Lung (tissue), 11 donors: ENCODE measurements at regions not wholly inside any gene's neighbourhood (a gene's known extent, or its start where the extent isn't known, plus 50 kb on each side); places are given as distances from the start of the nearest gene placed in this dataset.

Experiments used
- ATAC-seq: fragments of 200-7000 bp; cut with Tn5 transposase; one replicate; pipeline ENCODE4 v1.9.1; 2020; ENCODE audit warnings: moderate number of reproducible peaks; ENCODE audit not compliant: insufficient read depth, low FRiP score
- DNase-seq, 3 donors: peaks; one replicate each; pipeline ENCODE4 v3.0.0-alpha.2; 2013 to 2017
- H3K27ac ChIP-seq, 2 donors: one replicate each; pipeline ENCODE4 v1.5.1; 2013; ENCODE audit warnings: mild to moderate bottlenecking in 2 of 2, moderate library complexity in 2 of 2, control low read depth in 1 of 2, inconsistent platforms in 1 of 2, low read depth in 1 of 2, low read length in 1 of 2
- H3K27me3 ChIP-seq, 3 donors: one replicate each; pipeline ENCODE4 v1.5.1; 2013; ENCODE audit warnings: low read length in 2 of 3; ENCODE audit not compliant: control insufficient read depth in 3 of 3, insufficient read depth in 3 of 3
- H3K36me3 ChIP-seq, 4 donors: one replicate each; pipeline ENCODE4 v1.5.1; 2013; ENCODE audit warnings: low read length in 4 of 4, mild to moderate bottlenecking in 1 of 4, moderate library complexity in 1 of 4; ENCODE audit not compliant: control insufficient read depth in 4 of 4, insufficient read depth in 4 of 4
- H3K4me1 ChIP-seq, 5 donors: one replicate each; pipeline ENCODE4 v1.5.1; 2013; ENCODE audit warnings: low read length in 5 of 5, mild to moderate bottlenecking in 2 of 5, moderate library complexity in 1 of 5; ENCODE audit not compliant: control insufficient read depth in 5 of 5, insufficient read depth in 5 of 5
- H3K4me3 ChIP-seq: one replicate; pipeline ENCODE4 v1.5.1; 2013; ENCODE audit warnings: mild to moderate bottlenecking, control low read depth, moderate library complexity
- H3K9ac ChIP-seq, 2 donors: one replicate each; pipeline ENCODE4 v1.5.1; 2013; ENCODE audit warnings: low read length in 2 of 2, control low read depth in 1 of 2; ENCODE audit not compliant: insufficient read depth in 1 of 2
- H3K9me3 ChIP-seq, 4 donors: one replicate each; pipeline ENCODE4 v1.5.1; 2013; ENCODE audit warnings: low read length in 3 of 4, mild to moderate bottlenecking in 1 of 4, moderate library complexity in 1 of 4; ENCODE audit not compliant: control insufficient read depth in 4 of 4, insufficient read depth in 3 of 4
- WGBS, 2 donors: extraction: QIAGEN DNeasy Blood & Tissue Kit; methylation state at CpG; one replicate each; pipeline ENCODE4 v1.1.7; 2013; 5-methylcytosine and 5-hydroxymethylcytosine counted together
- TF ChIP-seq, protein P1 (sequence below): IDR thresholded peaks from 2 replicates; pipeline ENCODE4 v1.5.1; 2012; ENCODE audit warnings: mild to moderate bottlenecking; ENCODE audit errors: control extremely low read depth, extremely low read depth
- donor health status: control.
- donor health status: control.
- donor health status: Bipolar disorder and iron deficiency.
- donor health status: healthy.
- donor health status: DM: yes; HTN: yes; CAD: no.

- TF ChIP-seq, protein P1, sequence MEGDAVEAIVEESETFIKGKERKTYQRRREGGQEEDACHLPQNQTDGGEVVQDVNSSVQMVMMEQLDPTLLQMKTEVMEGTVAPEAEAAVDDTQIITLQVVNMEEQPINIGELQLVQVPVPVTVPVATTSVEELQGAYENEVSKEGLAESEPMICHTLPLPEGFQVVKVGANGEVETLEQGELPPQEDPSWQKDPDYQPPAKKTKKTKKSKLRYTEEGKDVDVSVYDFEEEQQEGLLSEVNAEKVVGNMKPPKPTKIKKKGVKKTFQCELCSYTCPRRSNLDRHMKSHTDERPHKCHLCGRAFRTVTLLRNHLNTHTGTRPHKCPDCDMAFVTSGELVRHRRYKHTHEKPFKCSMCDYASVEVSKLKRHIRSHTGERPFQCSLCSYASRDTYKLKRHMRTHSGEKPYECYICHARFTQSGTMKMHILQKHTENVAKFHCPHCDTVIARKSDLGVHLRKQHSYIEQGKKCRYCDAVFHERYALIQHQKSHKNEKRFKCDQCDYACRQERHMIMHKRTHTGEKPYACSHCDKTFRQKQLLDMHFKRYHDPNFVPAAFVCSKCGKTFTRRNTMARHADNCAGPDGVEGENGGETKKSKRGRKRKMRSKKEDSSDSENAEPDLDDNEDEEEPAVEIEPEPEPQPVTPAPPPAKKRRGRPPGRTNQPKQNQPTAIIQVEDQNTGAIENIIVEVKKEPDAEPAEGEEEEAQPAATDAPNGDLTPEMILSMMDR: no peak
- H3K27ac ChIP-seq: no peak overlapping the region
- no peaks in the 10 kb centered on the region for H3K9me3 ChIP-seq
- H3K36me3 ChIP-seq: no peaks in the 10 kb centered on the region
- no peak overlapping the region for H3K9ac ChIP-seq
- DNase-seq: peak in 2 of 3 donors; percentile 68 to 82
- H3K4me1 ChIP-seq: peaks cover 0 to 20% (median 2%) of the 10 kb centered on the region in 5 donors
- no peak overlapping the region for H3K4me3 ChIP-seq
- ATAC-seq: no peak
- H3K27me3 ChIP-seq: no peaks in the 10 kb centered on the region
- WGBS, 2 donors: 29 to 55% methylated on average over 2 of the region's 2 CpGs
Measured at GRCh38 chr15:35618260-35619188, 72.6 kb upstream of the DPH6 start.

GRCh38 chr15:35622641-35623340, 76.8 kb upstream of the DPH6 start:
- DNase-seq (no peak), ATAC-seq (no peak)
- Histone ChIP-seq H3K36me3 (no peaks in the 10 kb centered on the region), H3K9me3 (no peaks in the 10 kb centered on the region), H3K4me3 (no peak overlapping the region), H3K9ac (no peak overlapping the region), H3K27me3 (no peaks in the 10 kb centered on the region), H3K4me1 (peaks cover 0 to 29% (median 8%) of the 10 kb centered on the region in 5 donors), H3K27ac (no peak overlapping the region)
- TF ChIP-seq, protein P1: no peak
- whole genome bisulfite sequencing, 2 donors: 87 to 93% methylated on average over 6 of the region's 6 CpGs

DNA sequence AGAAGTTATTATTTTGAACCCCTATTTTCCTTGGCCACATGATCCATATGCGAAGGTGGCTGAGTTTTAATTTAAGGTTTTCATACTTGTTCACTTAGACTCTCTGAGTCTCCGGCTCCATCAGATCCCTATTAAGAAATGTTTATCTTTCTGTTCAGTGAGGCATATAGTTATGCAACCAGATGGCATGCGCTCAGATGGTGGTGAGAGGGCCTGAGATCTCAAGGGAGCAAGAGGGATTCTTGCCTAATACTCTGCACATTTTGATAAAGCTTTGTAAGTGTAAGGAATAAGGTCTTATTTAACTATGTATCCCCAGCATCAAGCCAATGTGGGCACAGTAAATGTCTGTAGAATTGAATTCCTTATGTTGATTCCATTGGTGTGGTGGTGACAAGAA, 78.9 kb upstream of the DPH6 start:
- TF ChIP-seq, protein P1: no peak
- H3K9ac ChIP-seq: no peak overlapping the region
- H3K27ac ChIP-seq: no peak overlapping the region
- H3K4me3 ChIP-seq: no peak overlapping the region
- peak; percentile 20 to 68 (median 54) for DNase-seq
- H3K9me3 ChIP-seq: no peaks in the 10 kb centered on the region
- WGBS, 2 donors: 67 to 73% methylated on average over 3 of the region's 3 CpGs
- H3K36me3 ChIP-seq: no peaks in the 10 kb centered on the region
- no peaks in the 10 kb centered on the region for H3K27me3 ChIP-seq
- ATAC-seq: peak; percentile 53
- H3K4me1 ChIP-seq: peaks cover 0 to 20% (median 8%) of the 10 kb centered on the region in 5 donors
